ENCODE measurements at regions not wholly inside any gene's neighbourhood (a gene's known extent, or its start where the extent isn't known, plus 50 kb on each side); places are given as distances from the start of the nearest gene placed in this dataset.

GRCh38 chr3:74281705-74282104, 332.8 kb downstream of the CNTN3 start:
- Histone ChIP-seq H3K27me3 (no peaks in the 10 kb centered on the region), H3K36me3 (no peaks in the 10 kb centered on the region), H3K27ac (no peak overlapping the region), H3K9me3 (peaks cover 0 to 3% of the 10 kb centered on the region in 2 donors), H3K4me3 (no peak overlapping the region), H3K4me1 (no peaks in the 10 kb centered on the region)
- no peak for DNase-seq (ENCODE audit: low spot score)
- no peak for TF ChIP-seq CTCF (IDR thresholded peaks at IDR 0.05)

GRCh38 chr3:74273555-74274402, 340.7 kb downstream of the CNTN3 start:
- no peak overlapping the region for H3K27ac ChIP-seq
- DNase-seq (ENCODE audit: low spot score): no peak

GRCh38 chr3:74273091-74273490, 341.4 kb downstream of the CNTN3 start:
- TF ChIP-seq CTCF (IDR thresholded peaks at IDR 0.05): no peak
- DNase-seq (ENCODE audit: low spot score): no peak
- Histone ChIP-seq H3K4me1 (no peaks in the 10 kb centered on the region), H3K27me3 (no peaks in the 10 kb centered on the region), H3K4me3 (no peak overlapping the region), H3K36me3 (no peaks in the 10 kb centered on the region), H3K27ac (no peak overlapping the region), H3K9me3 (peaks cover 0 to under 1% of the 10 kb centered on the region in 2 donors)

More at GRCh38 chr3:74273555-74274402, 340.7 kb downstream of the CNTN3 start:
- H3K36me3 ChIP-seq: no peaks in the 10 kb centered on the region
- TF ChIP-seq CTCF (IDR thresholded peaks at IDR 0.05): no peak
- H3K9me3 ChIP-seq: peaks cover 0 to 3% of the 10 kb centered on the region in 2 donors
- no peaks in the 10 kb centered on the region for H3K4me1 ChIP-seq
- no peak overlapping the region for H3K4me3 ChIP-seq
- H3K27me3 ChIP-seq: no peaks in the 10 kb centered on the region

GRCh38 chr3:74271541-74271940, 342.9 kb downstream of the CNTN3 start:
- DNase-seq (ENCODE audit: low spot score): no peak
- H3K9me3 ChIP-seq: no peaks in the 10 kb centered on the region
- TF ChIP-seq CTCF (IDR thresholded peaks at IDR 0.05): no peak
- no peaks in the 10 kb centered on the region for H3K36me3 ChIP-seq
- H3K4me1 ChIP-seq: no peaks in the 10 kb centered on the region
- H3K27me3 ChIP-seq: no peaks in the 10 kb centered on the region
- H3K4me3 ChIP-seq: no peak overlapping the region
- H3K27ac ChIP-seq: no peak overlapping the region

- Histone ChIP-seq H3K27ac (no peak overlapping the region), H3K36me3 (no peaks in the 10 kb centered on the region), H3K27me3 (no peaks in the 10 kb centered on the region), H3K4me3 (no peak overlapping the region), H3K9me3 (no peaks in the 10 kb centered on the region), H3K4me1 (no peaks in the 10 kb centered on the region)
- TF ChIP-seq CTCF (IDR thresholded peaks at IDR 0.05): no peak
- DNase-seq (ENCODE audit: low spot score): no peak
These were observed 344.8 kb downstream of the CNTN3 start for GRCh38 chr3:74269689-74270088.

DNA sequence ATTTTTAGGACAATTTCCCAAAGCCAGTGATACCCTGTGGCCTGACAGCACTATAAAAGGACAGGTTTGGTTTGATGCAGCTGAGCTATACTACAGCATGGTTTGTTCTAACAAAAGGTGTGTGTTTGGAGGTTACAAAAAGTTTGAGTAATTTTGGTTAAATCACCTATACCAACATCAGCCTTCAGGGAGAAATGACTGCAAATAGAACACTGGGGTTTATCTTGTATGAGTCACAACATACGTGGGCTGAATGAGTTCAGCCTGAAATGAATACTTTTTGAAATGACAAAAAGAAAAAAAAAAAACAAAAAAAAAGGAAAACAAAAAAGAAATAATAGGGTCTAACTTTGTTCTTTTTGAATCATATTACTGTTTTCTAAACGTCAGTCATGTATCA, 345.7 kb downstream of the CNTN3 start:
- no peaks in the 10 kb centered on the region for H3K4me1 ChIP-seq
- H3K4me3 ChIP-seq: no peak overlapping the region
- no peaks in the 10 kb centered on the region for H3K9me3 ChIP-seq
- no peaks in the 10 kb centered on the region for H3K27me3 ChIP-seq
- no peaks in the 10 kb centered on the region for H3K36me3 ChIP-seq
- DNase-seq (ENCODE audit: low spot score): no peak
- TF ChIP-seq CTCF (IDR thresholded peaks at IDR 0.05): no peak
- no peak overlapping the region for H3K27ac ChIP-seq
